Ishikawa (cell line): ENCODE measurements at regions not wholly inside any gene's neighbourhood (a gene's known extent, or its start where the extent isn't known, plus 50 kb on each side); places are given as distances from the start of the nearest gene placed in this dataset.

ENCODE experiments used
- CEBPB ChIP-seq: IDR thresholded peaks from 2 replicates; pipeline ENCODE4 v1.6.1; 2012
- CREB1 ChIP-seq: IDR thresholded peaks from 2 replicates; pipeline ENCODE4 v1.6.1; 2012; ENCODE audit warnings: low read depth
- EGR1 ChIP-seq: IDR thresholded peaks from 2 replicates; pipeline ENCODE4 v1.6.1; 2012
- EP300 ChIP-seq: IDR thresholded peaks from 2 replicates; pipeline ENCODE4 v1.6.1; 2012; ENCODE audit warnings: borderline replicate concordance
- MAX ChIP-seq: IDR thresholded peaks from 2 replicates; pipeline ENCODE4 v1.6.1; 2012
- NFIC ChIP-seq: IDR thresholded peaks from 2 replicates; pipeline ENCODE4 v1.6.1; 2012
- RAD21 ChIP-seq: IDR thresholded peaks from 2 replicates; pipeline ENCODE4 v1.6.1; 2012; ENCODE audit warnings: low read depth
- REST ChIP-seq: IDR thresholded peaks from 2 replicates; pipeline ENCODE4 v1.6.1; 2012; ENCODE audit warnings: low read depth, mild to moderate bottlenecking
- TAF1 ChIP-seq: IDR thresholded peaks from 2 replicates; pipeline ENCODE4 v1.6.1; 2012; ENCODE audit warnings: low read depth, mild to moderate bottlenecking
- TCF12 ChIP-seq: IDR thresholded peaks from 2 replicates; pipeline ENCODE4 v1.6.1; 2012; ENCODE audit warnings: low read depth
- TEAD4 ChIP-seq: IDR thresholded peaks from 2 replicates; pipeline ENCODE4 v1.6.1; 2012

GRCh38 chr13:53137779-53138178 is 109.2 kb downstream of the OLFM4 start:
- TF ChIP-seq REST, result no peak
- no peak for TF ChIP-seq EGR1
- TF ChIP-seq TEAD4, result no peak
- TF ChIP-seq EP300, result no peak
- TF ChIP-seq NFIC, result no peak
- no peak for TF ChIP-seq TCF12
- no peak for TF ChIP-seq TAF1
- TF ChIP-seq RAD21, result no peak
- no peak for TF ChIP-seq MAX
- no peak for TF ChIP-seq CREB1
- TF ChIP-seq CEBPB, result no peak
